ENCODE measurements at regions not wholly inside any gene's neighbourhood (a gene's known extent, or its start where the extent isn't known, plus 50 kb on each side); places are given as distances from the start of the nearest gene placed in this dataset.

- no peak for TF ChIP-seq CTCF (IDR thresholded peaks at IDR 0.05)
- no peak for TF ChIP-seq POLR2A (IDR thresholded peaks at IDR 0.05)
Measured at GRCh38 chr16:66186251-66186785, 180.2 kb upstream of the CDH5 start.

Data from Peyer's patch (tissue), 4 donors.